IPS-18a (cell line): ENCODE measurements at regions not wholly inside any gene's neighbourhood (a gene's known extent, or its start where the extent isn't known, plus 50 kb on each side); places are given as distances from the start of the nearest gene placed in this dataset.

Source experiments
- H3K27ac ChIP-seq: one replicate; pipeline ENCODE4 v1.5.1; 2013; ENCODE audit warnings: low read length
- H3K27me3 ChIP-seq: one replicate; pipeline ENCODE4 v1.6.1; 2013; ENCODE audit warnings: mild to moderate bottlenecking, low read length; ENCODE audit not compliant: control insufficient read depth, insufficient read depth
- H3K36me3 ChIP-seq: one replicate; pipeline ENCODE4 v1.6.1; 2013; ENCODE audit warnings: low read depth, low read length; ENCODE audit not compliant: control insufficient read depth
- H3K4me1 ChIP-seq: one replicate; pipeline ENCODE4 v1.6.1; 2013; ENCODE audit warnings: low read depth, low read length; ENCODE audit not compliant: control insufficient read depth
- H3K4me3 ChIP-seq: one replicate; pipeline ENCODE4 v1.5.1; 2013; ENCODE audit warnings: low read length
- H3K9ac ChIP-seq: one replicate; pipeline ENCODE4 v1.6.1; 2013; ENCODE audit warnings: mild to moderate bottlenecking, low read length, moderate library complexity
- H3K9me3 ChIP-seq: one replicate; pipeline ENCODE4 v1.6.1; 2013; ENCODE audit warnings: low read depth, low read length; ENCODE audit not compliant: control insufficient read depth

- H3K36me3 ChIP-seq: no peaks in the 10 kb centered on the region
- H3K27me3 ChIP-seq: no peaks in the 10 kb centered on the region
- H3K4me3 ChIP-seq: no peak overlapping the region
- H3K9me3 ChIP-seq: no peaks in the 10 kb centered on the region
- H3K9ac ChIP-seq: no peak overlapping the region
- no peaks in the 10 kb centered on the region for H3K4me1 ChIP-seq
- H3K27ac ChIP-seq: no peak overlapping the region
These were observed 96.8 kb downstream of the TMEM26 start for GRCh38 chr10:61356354-61356753.

- H3K36me3 ChIP-seq: no peaks in the 10 kb centered on the region
- no peak overlapping the region for H3K9ac ChIP-seq
- no peak overlapping the region for H3K4me3 ChIP-seq
- H3K27me3 ChIP-seq: no peaks in the 10 kb centered on the region
- H3K9me3 ChIP-seq: no peaks in the 10 kb centered on the region
- no peaks in the 10 kb centered on the region for H3K4me1 ChIP-seq
- no peak overlapping the region for H3K27ac ChIP-seq
These were observed 98.0 kb downstream of the TMEM26 start for GRCh38 chr10:61355211-61355610.

GRCh38 chr10:61354401-61354975, 98.7 kb downstream of the TMEM26 start:
- Histone ChIP-seq H3K9me3 (no peaks in the 10 kb centered on the region), H3K9ac (no peak overlapping the region), H3K27me3 (no peaks in the 10 kb centered on the region), H3K4me3 (no peak overlapping the region), H3K4me1 (no peaks in the 10 kb centered on the region), H3K36me3 (no peaks in the 10 kb centered on the region), H3K27ac (no peak overlapping the region)

GRCh38 chr10:61350794-61351193, 102.4 kb downstream of the TMEM26 start:
- H3K9me3 ChIP-seq: no peaks in the 10 kb centered on the region
- no peak overlapping the region for H3K27ac ChIP-seq
- no peaks in the 10 kb centered on the region for H3K4me1 ChIP-seq
- H3K36me3 ChIP-seq: no peaks in the 10 kb centered on the region
- H3K4me3 ChIP-seq: no peak overlapping the region
- no peaks in the 10 kb centered on the region for H3K27me3 ChIP-seq
- H3K9ac ChIP-seq: no peak overlapping the region

- Histone ChIP-seq H3K9me3 (no peaks in the 10 kb centered on the region), H3K27ac (no peak overlapping the region), H3K27me3 (no peaks in the 10 kb centered on the region), H3K4me3 (no peak overlapping the region), H3K9ac (no peak overlapping the region), H3K4me1 (no peaks in the 10 kb centered on the region), H3K36me3 (no peaks in the 10 kb centered on the region)
These were observed 103.1 kb downstream of the TMEM26 start for GRCh38 chr10:61350068-61350467.

- Histone ChIP-seq H3K36me3 (no peaks in the 10 kb centered on the region), H3K9me3 (no peaks in the 10 kb centered on the region), H3K4me3 (no peak overlapping the region), H3K27me3 (no peaks in the 10 kb centered on the region), H3K9ac (no peak overlapping the region), H3K4me1 (no peaks in the 10 kb centered on the region), H3K27ac (no peak overlapping the region)
These were observed 106.3 kb downstream of the TMEM26 start for GRCh38 chr10:61346796-61347413.

GRCh38 chr10:61343796-61344195, 109.4 kb downstream of the TMEM26 start:
- H3K27me3 ChIP-seq: no peaks in the 10 kb centered on the region
- no peak overlapping the region for H3K27ac ChIP-seq
- no peaks in the 10 kb centered on the region for H3K36me3 ChIP-seq
- no peaks in the 10 kb centered on the region for H3K9me3 ChIP-seq
- H3K9ac ChIP-seq: no peak overlapping the region
- H3K4me1 ChIP-seq: no peaks in the 10 kb centered on the region
- H3K4me3 ChIP-seq: no peak overlapping the region

- Histone ChIP-seq H3K9me3 (no peaks in the 10 kb centered on the region), H3K4me3 (no peak overlapping the region), H3K9ac (no peak overlapping the region), H3K27ac (no peak overlapping the region), H3K36me3 (no peaks in the 10 kb centered on the region), H3K27me3 (no peaks in the 10 kb centered on the region), H3K4me1 (no peaks in the 10 kb centered on the region)
These were observed 110.2 kb downstream of the TMEM26 start for GRCh38 chr10:61342858-61343572.

- Histone ChIP-seq H3K4me3 (no peak overlapping the region), H3K36me3 (no peaks in the 10 kb centered on the region), H3K9ac (no peak overlapping the region), H3K27ac (no peak overlapping the region), H3K27me3 (no peaks in the 10 kb centered on the region), H3K4me1 (no peaks in the 10 kb centered on the region), H3K9me3 (no peaks in the 10 kb centered on the region)
These were observed 112.2 kb downstream of the TMEM26 start for GRCh38 chr10:61341008-61341407.

- H3K4me3 ChIP-seq: no peak overlapping the region
- H3K27ac ChIP-seq: no peak overlapping the region
- H3K9ac ChIP-seq: no peak overlapping the region
- H3K36me3 ChIP-seq: no peaks in the 10 kb centered on the region
- no peaks in the 10 kb centered on the region for H3K27me3 ChIP-seq
- no peaks in the 10 kb centered on the region for H3K4me1 ChIP-seq
- H3K9me3 ChIP-seq: no peaks in the 10 kb centered on the region
These were observed 115.0 kb downstream of the TMEM26 start for GRCh38 chr10:61338146-61338545.

- Histone ChIP-seq H3K9me3 (no peaks in the 10 kb centered on the region), H3K9ac (no peak overlapping the region), H3K4me3 (no peak overlapping the region), H3K27me3 (no peaks in the 10 kb centered on the region), H3K27ac (no peak overlapping the region), H3K4me1 (no peaks in the 10 kb centered on the region), H3K36me3 (no peaks in the 10 kb centered on the region)
These were observed 115.4 kb downstream of the TMEM26 start for GRCh38 chr10:61337741-61338140.

GRCh38 chr10:61336831-61337230, 116.3 kb downstream of the TMEM26 start:
- no peak overlapping the region for H3K27ac ChIP-seq
- no peak overlapping the region for H3K9ac ChIP-seq
- H3K4me1 ChIP-seq: no peaks in the 10 kb centered on the region
- H3K4me3 ChIP-seq: no peak overlapping the region
- H3K36me3 ChIP-seq: no peaks in the 10 kb centered on the region
- H3K27me3 ChIP-seq: no peaks in the 10 kb centered on the region
- H3K9me3 ChIP-seq: no peaks in the 10 kb centered on the region
